ENCODE measurements at regions not wholly inside any gene's neighbourhood (a gene's known extent, or its start where the extent isn't known, plus 50 kb on each side); places are given as distances from the start of the nearest gene placed in this dataset.

- H3K9me3 Mint-ChIP-seq = no peaks in the 10 kb centered on the region
Measured at GRCh38 chr1:41999884-42000283, 81.2 kb upstream of the HIVEP3 start.

More at GRCh38 chr1:41999884-42000283, 81.2 kb upstream of the HIVEP3 start:
- H4K8ac ChIP-seq (replicated peaks; ENCODE audit: insufficient read length, low read depth, low read length) = no peak overlapping the region
- H2BK15ac ChIP-seq (ENCODE audit: low read depth, low read length) = no peak overlapping the region
- Mint-ChIP-seq H3K4me3 (no peak overlapping the region), H3K27me3 (ENCODE audit: low read depth) (no peaks in the 10 kb centered on the region), H3K36me3 (ENCODE audit: insufficient read depth in 1 of 3, low read depth in 3 of 3) (no peaks in the 10 kb centered on the region), H3K4me1 (peaks cover 4 to 5% of the 10 kb centered on the region in 2 experiments; a peak in 3 of 4 replicates), H3K27ac (no peak overlapping the region)
- no peaks in the 10 kb centered on the region for H3K9me3 ChIP-seq (ENCODE audit: control insufficient read depth, low read depth, low read length)
- H2AK5ac ChIP-seq (ENCODE audit: insufficient read length, low read length) = no peak overlapping the region
- DNase-seq = no peak
- no peak overlapping the region for H2BK12ac ChIP-seq (ENCODE audit: insufficient read length, low read depth, low read length)
- no peak overlapping the region for H2BK120ac ChIP-seq (ENCODE audit: low read depth, low read length, poor library complexity, severe bottlenecking)
- H3K18ac ChIP-seq (ENCODE audit: insufficient read length, low read depth, low read length) = no peak overlapping the region
- no peak overlapping the region for H4K91ac ChIP-seq (ENCODE audit: insufficient read length, low read depth, low read length)
- H2BK20ac ChIP-seq (ENCODE audit: low read depth, low read length, poor library complexity, severe bottlenecking) = no peak overlapping the region
- no peak overlapping the region for H2BK5ac ChIP-seq (ENCODE audit: insufficient read length, low read length)
- no peaks in the 10 kb centered on the region for H3K79me1 ChIP-seq (ENCODE audit: insufficient read depth, low read depth, low read length, poor library complexity, severe bottlenecking)
- H2AFZ ChIP-seq (ENCODE audit: low read length) = no peak overlapping the region
- no peak overlapping the region for H3K14ac ChIP-seq (ENCODE audit: insufficient read depth, low read length)
- H3K56ac ChIP-seq (ENCODE audit: insufficient read length, low read depth, low read length) = no peak overlapping the region
- H3K4me2 ChIP-seq (ENCODE audit: insufficient read depth, insufficient read length, low read length) = no peak overlapping the region
- no peaks in the 10 kb centered on the region for H3K27me3 ChIP-seq (ENCODE audit: insufficient read depth, low read length)
- no peak overlapping the region for H3K9ac ChIP-seq (ENCODE audit: extremely low read depth, insufficient read length, low read length)
- no peaks in the 10 kb centered on the region for H3K4me1 ChIP-seq (ENCODE audit: insufficient read depth, low read length)
- no peak overlapping the region for H4K5ac ChIP-seq (ENCODE audit: insufficient read length, low read depth, low read length)
- TF ChIP-seq CTCF (conservative IDR thresholded peaks at IDR 0.05) = no peak
- no peaks in the 10 kb centered on the region for H3K79me2 ChIP-seq (ENCODE audit: insufficient read depth, low read length)
- no peak overlapping the region for H3T11ph ChIP-seq (ENCODE audit: low read length)
- H3K4ac ChIP-seq (ENCODE audit: low read depth, low read length) = no peak overlapping the region
- no peaks in the 10 kb centered on the region for H3K23me2 ChIP-seq (ENCODE audit: insufficient read length, low read depth, low read length, poor library complexity, severe bottlenecking)
- no peaks in the 10 kb centered on the region for H4K20me1 ChIP-seq (ENCODE audit: control insufficient read depth, insufficient read depth, insufficient read length)
- no peak overlapping the region for H3K23ac ChIP-seq (ENCODE audit: insufficient read length, low read depth, low read length)
- no peak overlapping the region for H3K27ac ChIP-seq (ENCODE audit: insufficient read length, low read depth, low read length)

Data from H9 (cell line).